MCF 10A (cell line): ENCODE measurements at regions not wholly inside any gene's neighbourhood (a gene's known extent, or its start where the extent isn't known, plus 50 kb on each side); places are given as distances from the start of the nearest gene placed in this dataset.
A peak's percentile ranks its signal among the peaks of the same experiment; 100 is the strongest.

Experiments
- BruUV-seq: library from RNA; stranded (reverse); fragments of 400-500 nt; replicated peaks from 2 replicates; lab custom pipeline; 2021; lab: Mats Ljungman, UMichigan
- CTCF ChIA-PET: fragments of 300-600 bp; sonication (Branson Sonifier 250); formaldehyde crosslinking; extraction: SDS; loops from one replicate; lab custom pipeline; 2021; ENCODE audit warnings: antibody characterized with exemption, inconsistent platforms; lab: Yijun Ruan, JAX
- POLR2A ChIA-PET: fragments of 300-600, 350-650 bp; sonication (Branson Sonifier 250); formaldehyde crosslinking; extraction: SDS; loops from one replicate; lab custom pipeline; 2020; ENCODE audit warnings: antibody characterized with exemption, inconsistent platforms; lab: Yijun Ruan, JAX
- DNase-seq: peaks from one replicate; pipeline ENCODE4 v3.0.0-alpha.2; 2018; ENCODE audit not compliant: unreplicated experiment
- H3K27ac Mint-ChIP-seq: one replicate; pipeline ENCODE4 v1.8.0; 2022; ENCODE audit warnings: mild to moderate bottlenecking, low read depth, mixed read lengths; ENCODE audit not compliant: unreplicated experiment
- H3K27me3 Mint-ChIP-seq: one replicate; pipeline ENCODE4 v1.8.0; 2022; ENCODE audit warnings: mixed read lengths; ENCODE audit not compliant: insufficient read depth, unreplicated experiment
- H3K36me3 Mint-ChIP-seq: one replicate; pipeline ENCODE4 v1.8.0; 2022; ENCODE audit warnings: mild to moderate bottlenecking, moderate library complexity, mixed read lengths; ENCODE audit not compliant: insufficient read depth, unreplicated experiment
- H3K4me1 Mint-ChIP-seq: one replicate; pipeline ENCODE4 v1.8.0; 2022; ENCODE audit warnings: mixed read lengths; ENCODE audit not compliant: insufficient read depth, unreplicated experiment
- H3K4me3 Mint-ChIP-seq: one replicate; pipeline ENCODE4 v1.8.0; 2022; ENCODE audit warnings: mild to moderate bottlenecking, moderate library complexity, mixed read lengths; ENCODE audit not compliant: unreplicated experiment
- H3K9me3 Mint-ChIP-seq: one replicate; pipeline ENCODE4 v1.8.0; 2022; ENCODE audit warnings: mixed read lengths; ENCODE audit not compliant: unreplicated experiment
- CTCF ChIP-seq: fragments of 200-600 bp; IDR thresholded peaks from one replicate; pipeline ENCODE4 v1.8.0; 2022; ENCODE audit warnings: antibody characterized with exemption, mild to moderate bottlenecking; ENCODE audit not compliant: unreplicated experiment
- intact Hi-C: fragments of 100-400 bp; cut with micrococcal nuclease; formaldehyde crosslinking; loops from 2 replicates; pipeline ENCODE4 v1.14.1; 2022

- Mint-ChIP-seq H3K36me3 (no peaks in the 10 kb centered on the region), H3K4me1 (no peaks in the 10 kb centered on the region), H3K4me3 (no peak overlapping the region), H3K27ac (no peak overlapping the region), H3K27me3 (no peaks in the 10 kb centered on the region), H3K9me3 (peaks cover 41% of the 10 kb centered on the region)
- CTCF ChIA-PET = no interaction called here
- BruUV-seq = no TSS peak
- POLR2A ChIA-PET = no interaction called here
- no peak for TF ChIP-seq CTCF
- intact Hi-C loops = no loop called here
- DNase-seq = no peak
Measured at GRCh38 chr16:6095414-6095813, 997.8 kb upstream of the EEF2KMT start.

GRCh38 chr16:6091021-6091420 is 993.4 kb upstream of the EEF2KMT start:
- no TSS peak for BruUV-seq
- Mint-ChIP-seq H3K9me3 (peaks cover 58% of the 10 kb centered on the region), H3K27me3 (no peaks in the 10 kb centered on the region), H3K27ac (no peak overlapping the region), H3K4me1 (no peaks in the 10 kb centered on the region), H3K4me3 (no peak overlapping the region), H3K36me3 (no peaks in the 10 kb centered on the region)
- no peak for TF ChIP-seq CTCF
- ChIA-PET CTCF (interaction anchor here (1.8 kb wide), 1 partner anchor 12 kb away, joined by 3 read pairs; no protein-coding TSS in a partner anchor), POLR2A (no interaction called here)
- intact Hi-C loops = no loop called here
- DNase-seq = no peak

GRCh38 chr16:6081320-6081976 is 983.9 kb upstream of the EEF2KMT start:
- no peaks in the 10 kb centered on the region for H3K4me1 Mint-ChIP-seq
- peak; percentile 0 for DNase-seq
- H3K27me3 Mint-ChIP-seq = no peaks in the 10 kb centered on the region
- intact Hi-C loops = no loop called here
- H3K9me3 Mint-ChIP-seq = peaks cover 31% of the 10 kb centered on the region
- ChIA-PET CTCF (interaction anchor here (0.6 to 1.4 kb wide), 5 partner anchors 10 to 108 kb away, joined by 3 to 10 read pairs (median 3); no protein-coding TSS in a partner anchor), POLR2A (no interaction called here)
- H3K36me3 Mint-ChIP-seq = no peaks in the 10 kb centered on the region
- BruUV-seq = no TSS peak
- peak; percentile 29 for TF ChIP-seq CTCF
- no peak overlapping the region for H3K4me3 Mint-ChIP-seq
- no peak overlapping the region for H3K27ac Mint-ChIP-seq

- peaks cover 29% of the 10 kb centered on the region for H3K9me3 Mint-ChIP-seq
- BruUV-seq = no TSS peak
- CTCF ChIA-PET = interaction anchor here (0.5 to 0.6 kb wide), 2 partner anchors 17 to 606 kb away, joined by 4 to 5 read pairs; no protein-coding TSS in a partner anchor
- H3K4me1 Mint-ChIP-seq = no peaks in the 10 kb centered on the region
- DNase-seq = no peak
- H3K27ac Mint-ChIP-seq = no peak overlapping the region
- intact Hi-C loops = no loop called here
- no peak overlapping the region for H3K4me3 Mint-ChIP-seq
- no peak for TF ChIP-seq CTCF
- POLR2A ChIA-PET = no interaction called here
- no peaks in the 10 kb centered on the region for H3K27me3 Mint-ChIP-seq
- H3K36me3 Mint-ChIP-seq = no peaks in the 10 kb centered on the region
Measured at GRCh38 chr16:6076631-6077030, 979.0 kb upstream of the EEF2KMT start.
